KMS-11 (cell line): ENCODE measurements at regions not wholly inside any gene's neighbourhood (a gene's known extent, or its start where the extent isn't known, plus 50 kb on each side); places are given as distances from the start of the nearest gene placed in this dataset.

Experiments
- H2AFZ ChIP-seq: fragments of 200-600 bp; sonication (generic); 2 replicates; pipeline ENCODE4 v1.6.1; 2016; ENCODE audit warnings: antibody characterized with exemption, mixed run types, low read depth
- H3K27ac ChIP-seq: fragments of 200-600 bp; sonication (generic); 2 replicates; pipeline ENCODE4 v1.6.1; 2016; ENCODE audit warnings: mild to moderate bottlenecking, mixed run types
- H3K27me3 ChIP-seq: fragments of 200-600 bp; sonication (generic); 2 replicates; pipeline ENCODE4 v1.6.1; 2017; ENCODE audit warnings: mild to moderate bottlenecking, low read depth, mixed run types, moderate library complexity; ENCODE audit not compliant: insufficient read depth
- H3K36me3 ChIP-seq: fragments of 200-600 bp; sonication (generic); 2 replicates; pipeline ENCODE4 v1.6.1; 2017; ENCODE audit warnings: mild to moderate bottlenecking, mixed run types; ENCODE audit not compliant: insufficient read depth
- H3K4me1 ChIP-seq: fragments of 200-600 bp; sonication (generic); 2 replicates; pipeline ENCODE4 v1.6.1; 2016; ENCODE audit warnings: mild to moderate bottlenecking, low read depth, mixed run types; ENCODE audit not compliant: poor library complexity, severe bottlenecking
- H3K4me2 ChIP-seq: fragments of 200-600 bp; sonication (generic); 2 replicates; pipeline ENCODE4 v1.7.0; 2016; ENCODE audit warnings: mild to moderate bottlenecking, mixed run types
- H3K4me3 ChIP-seq: fragments of 200-600 bp; sonication (generic); IDR thresholded peaks from 2 replicates; pipeline ENCODE4 v1.6.1; 2017; ENCODE audit warnings: low read depth, low read length, mixed read lengths; ENCODE audit not compliant: insufficient read depth
- H3K79me2 ChIP-seq: fragments of 200-600 bp; sonication (generic); 2 replicates; pipeline ENCODE4 v1.6.1; 2016; ENCODE audit warnings: low read depth, mixed run types; ENCODE audit not compliant: insufficient read depth
- H3K9ac ChIP-seq: fragments of 200-600 bp; sonication (generic); 2 replicates; pipeline ENCODE4 v1.6.1; 2016; ENCODE audit warnings: mild to moderate bottlenecking, mixed run types
- H4K20me1 ChIP-seq: fragments of 200-600 bp; sonication (generic); 2 replicates; pipeline ENCODE4 v1.6.1; 2016; ENCODE audit warnings: mild to moderate bottlenecking, mixed run types; ENCODE audit not compliant: insufficient read depth
- CTCF ChIP-seq: fragments of 200-600 bp; sonication (generic); conservative IDR thresholded peaks from 2 replicates; pipeline ENCODE4 v1.6.1; 2017; ENCODE audit warnings: low read depth, mild to moderate bottlenecking, antibody characterized with exemption, low read length, moderate library complexity, mixed read lengths

- Histone ChIP-seq H3K4me3 (no peak overlapping the region), H3K27ac (no peak overlapping the region), H3K27me3 (no peaks in the 10 kb centered on the region; the same call in 1 of the 2 replicates), H3K4me2 (no peak overlapping the region), H4K20me1 (no peaks in the 10 kb centered on the region), H3K4me1 (no peaks in the 10 kb centered on the region), H3K79me2 (no peaks in the 10 kb centered on the region), H3K36me3 (no peaks in the 10 kb centered on the region), H2AFZ (no peak overlapping the region), H3K9ac (no peak overlapping the region)
- no peak for TF ChIP-seq CTCF
These were observed 291.5 kb downstream of the MN1 start for GRCh38 chr22:27510024-27510423.

GRCh38 chr22:27512283-27512761, 289.2 kb downstream of the MN1 start:
- no peak overlapping the region for H3K27ac ChIP-seq
- no peak overlapping the region for H2AFZ ChIP-seq
- H3K4me2 ChIP-seq, result no peak overlapping the region
- no peak for TF ChIP-seq CTCF
- no peak overlapping the region for H3K4me3 ChIP-seq
- no peaks in the 10 kb centered on the region for H3K36me3 ChIP-seq
- no peak overlapping the region for H3K9ac ChIP-seq
- no peaks in the 10 kb centered on the region; the same call in 1 of the 2 replicates for H3K27me3 ChIP-seq
- no peaks in the 10 kb centered on the region for H3K79me2 ChIP-seq
- no peaks in the 10 kb centered on the region for H4K20me1 ChIP-seq
- H3K4me1 ChIP-seq, result no peaks in the 10 kb centered on the region

GRCh38 chr22:27513021-27513420, 288.5 kb downstream of the MN1 start:
- H3K4me3 ChIP-seq, result no peak overlapping the region
- H3K27ac ChIP-seq, result no peak overlapping the region
- H3K79me2 ChIP-seq, result no peaks in the 10 kb centered on the region
- H3K27me3 ChIP-seq, result no peaks in the 10 kb centered on the region; the same call in 1 of the 2 replicates
- H3K9ac ChIP-seq, result no peak overlapping the region
- TF ChIP-seq CTCF, result no peak
- H2AFZ ChIP-seq, result no peak overlapping the region
- H4K20me1 ChIP-seq, result no peaks in the 10 kb centered on the region
- H3K4me2 ChIP-seq, result no peak overlapping the region
- no peaks in the 10 kb centered on the region for H3K4me1 ChIP-seq
- no peaks in the 10 kb centered on the region for H3K36me3 ChIP-seq

- Histone ChIP-seq H3K27ac (no peak overlapping the region), H3K4me3 (no peak overlapping the region), H2AFZ (no peak overlapping the region), H3K4me2 (no peak overlapping the region), H3K36me3 (no peaks in the 10 kb centered on the region), H4K20me1 (no peaks in the 10 kb centered on the region), H3K27me3 (no peaks in the 10 kb centered on the region; the same call in 1 of the 2 replicates), H3K4me1 (no peaks in the 10 kb centered on the region), H3K9ac (no peak overlapping the region), H3K79me2 (no peaks in the 10 kb centered on the region)
- TF ChIP-seq CTCF, result no peak
These were observed 286.7 kb downstream of the MN1 start for GRCh38 chr22:27514601-27515523.
